Stimulated activated CD4-positive, alpha-beta T cell treated with anti-CD3 and anti-CD28 coated beads, TNF-alpha, amount 100 ng/mL, for 1 hour (primary cell): ENCODE measurements at regions not wholly inside any gene's neighbourhood (a gene's known extent, or its start where the extent isn't known, plus 50 kb on each side); places are given as distances from the start of the nearest gene placed in this dataset.

Experiments used
- DNase-seq, 3 donors: peaks; one replicate each; pipeline ENCODE4 v3.0.0-alpha.2; 2020; ENCODE audit warnings: low read depth in 3 of 3, low spot score in 1 of 3

- no peak for DNase-seq
Observed at GRCh38 chr7:69545175-69545574, 53.1 kb upstream of the AUTS2 start.
